GM12874 (cell line): ENCODE measurements at regions not wholly inside any gene's neighbourhood (a gene's known extent, or its start where the extent isn't known, plus 50 kb on each side); places are given as distances from the start of the nearest gene placed in this dataset.

ENCODE experiments used
- CTCF ChIP-seq: IDR thresholded peaks from 2 replicates; pipeline ENCODE4 v1.5.1; 2011; ENCODE audit warnings: low read depth, mild to moderate bottlenecking, control low read depth, low read length, moderate library complexity; ENCODE audit not compliant: insufficient read depth

GRCh38 chr2:136373841-136374240 lies 255.9 kb upstream of the CXCR4 start:
- TF ChIP-seq CTCF: no peak

- TF ChIP-seq CTCF: no peak
Measured at GRCh38 chr2:136373029-136373428, 255.1 kb upstream of the CXCR4 start.

GRCh38 chr2:136363900-136364299 lies 246.0 kb upstream of the CXCR4 start:
- TF ChIP-seq CTCF: no peak

DNA sequence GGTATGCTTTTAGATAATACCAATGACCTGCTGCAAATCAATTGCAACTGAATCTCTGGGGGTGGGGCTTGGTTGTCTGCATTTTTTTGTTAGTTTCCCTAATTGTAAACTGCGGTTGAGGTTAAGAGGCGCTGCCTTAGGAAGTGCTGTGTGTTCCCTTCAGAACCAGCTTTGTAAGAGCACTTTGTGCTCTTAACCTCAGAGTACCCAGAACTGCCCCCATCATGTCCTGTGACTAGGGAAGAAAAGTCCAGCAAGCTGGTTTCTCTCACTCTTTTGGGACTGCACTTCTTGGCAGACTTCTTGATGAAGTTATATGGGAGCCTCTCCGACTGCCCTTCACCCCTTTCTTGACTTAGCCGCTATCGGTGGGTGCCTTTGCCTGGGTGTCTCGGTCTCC lies 245.5 kb upstream of the CXCR4 start:
- no peak for TF ChIP-seq CTCF

DNA sequence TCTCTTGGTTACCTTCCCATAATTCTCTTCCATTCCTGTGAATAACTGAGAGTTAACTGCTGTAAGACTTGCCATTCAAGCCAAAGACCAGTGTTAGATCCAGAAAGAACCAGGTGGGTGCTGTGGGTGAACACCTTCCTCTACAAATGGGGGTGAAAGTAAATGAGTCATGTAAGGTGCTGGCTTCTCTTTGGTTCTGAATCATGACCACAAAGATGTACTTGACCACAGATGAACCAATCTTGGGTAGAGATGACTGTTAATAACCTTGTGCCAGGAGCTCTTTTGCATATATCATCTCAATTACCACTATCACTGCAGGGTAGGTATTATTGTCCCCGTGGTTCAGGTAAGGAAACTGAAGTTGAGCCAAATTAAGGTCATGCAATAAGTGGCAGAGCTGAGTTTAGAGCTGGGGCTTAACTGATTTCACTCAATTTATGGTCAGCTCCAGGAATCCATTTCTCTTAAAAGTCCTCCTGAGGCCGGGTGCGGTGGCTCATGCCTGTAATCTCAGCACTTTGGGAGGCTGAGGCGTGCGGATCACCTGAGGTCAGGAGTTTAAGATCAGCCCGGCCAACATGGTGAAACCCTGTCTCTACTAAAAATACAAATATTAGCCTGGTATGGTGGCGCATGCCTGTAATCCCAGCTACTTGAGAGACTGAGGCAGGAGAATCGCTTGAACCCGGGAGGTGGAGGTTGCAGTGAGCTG lies 244.9 kb upstream of the CXCR4 start:
- no peak for TF ChIP-seq CTCF

GRCh38 chr2:136361521-136361920 lies 243.6 kb upstream of the CXCR4 start:
- TF ChIP-seq CTCF: no peak

- TF ChIP-seq CTCF: no peak
Measured at GRCh38 chr2:136360790-136361189, 242.8 kb upstream of the CXCR4 start.
